GM12892 (cell line): ENCODE measurements at regions not wholly inside any gene's neighbourhood (a gene's known extent, or its start where the extent isn't known, plus 50 kb on each side); places are given as distances from the start of the nearest gene placed in this dataset.

Source experiments
- POLR2A ChIP-seq: IDR thresholded peaks from 2 replicates; pipeline ENCODE4 v1.6.1; 2011; ENCODE audit warnings: low read depth, low read length, control low read depth
- POLR2AphosphoS5 ChIP-seq: IDR thresholded peaks from 2 replicates; pipeline ENCODE4 v1.6.1; 2011; ENCODE audit warnings: low read depth, low read length, control low read depth
- TAF1 ChIP-seq: IDR thresholded peaks from 2 replicates; pipeline ENCODE4 v1.6.1; 2011; ENCODE audit warnings: low read depth, mild to moderate bottlenecking, control low read depth, low read length, borderline replicate concordance

DNA sequence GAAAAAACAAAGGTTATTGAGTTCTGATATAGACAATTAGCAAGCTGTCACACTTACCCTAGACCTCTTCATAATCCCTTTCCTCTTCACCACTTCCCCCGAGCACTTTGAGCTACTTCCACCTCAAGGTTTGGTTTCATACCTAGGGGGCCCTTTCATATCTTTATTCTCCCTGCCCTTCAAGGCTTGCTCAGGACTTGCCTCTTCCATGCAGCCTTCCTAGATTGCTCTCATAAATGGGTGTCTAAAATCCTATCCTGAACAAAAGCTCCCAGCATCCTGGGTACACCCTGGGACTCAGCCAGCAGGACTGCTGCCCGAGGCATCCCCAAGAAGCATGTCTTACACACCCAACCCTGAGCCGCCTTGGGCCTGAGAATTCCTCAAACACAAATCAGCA is 157.3 kb downstream of the C5orf15 start:
- TF ChIP-seq POLR2A: no peak
- TF ChIP-seq POLR2AphosphoS5: no peak
- TF ChIP-seq TAF1: no peak
